Epithelial cell of esophagus (primary cell): ENCODE measurements at regions not wholly inside any gene's neighbourhood (a gene's known extent, or its start where the extent isn't known, plus 50 kb on each side); places are given as distances from the start of the nearest gene placed in this dataset.

Source experiments
- DNase-seq: peaks from one replicate; pipeline ENCODE4 v3.0.0; 2010; ENCODE audit warnings: low read depth
- H3K4me3 ChIP-seq: 2 replicates; pipeline ENCODE4 v1.5.1; 2011; ENCODE audit warnings: mild to moderate bottlenecking, low read length, control low read depth
- TF ChIP-seq, protein P1 (sequence below): IDR thresholded peaks from 2 replicates; pipeline ENCODE4 v1.5.1; 2011; ENCODE audit warnings: low read depth, mild to moderate bottlenecking, low read length, control low read depth, inconsistent platforms; ENCODE audit not compliant: insufficient read depth; ENCODE audit errors: missing control alignments

DNA sequence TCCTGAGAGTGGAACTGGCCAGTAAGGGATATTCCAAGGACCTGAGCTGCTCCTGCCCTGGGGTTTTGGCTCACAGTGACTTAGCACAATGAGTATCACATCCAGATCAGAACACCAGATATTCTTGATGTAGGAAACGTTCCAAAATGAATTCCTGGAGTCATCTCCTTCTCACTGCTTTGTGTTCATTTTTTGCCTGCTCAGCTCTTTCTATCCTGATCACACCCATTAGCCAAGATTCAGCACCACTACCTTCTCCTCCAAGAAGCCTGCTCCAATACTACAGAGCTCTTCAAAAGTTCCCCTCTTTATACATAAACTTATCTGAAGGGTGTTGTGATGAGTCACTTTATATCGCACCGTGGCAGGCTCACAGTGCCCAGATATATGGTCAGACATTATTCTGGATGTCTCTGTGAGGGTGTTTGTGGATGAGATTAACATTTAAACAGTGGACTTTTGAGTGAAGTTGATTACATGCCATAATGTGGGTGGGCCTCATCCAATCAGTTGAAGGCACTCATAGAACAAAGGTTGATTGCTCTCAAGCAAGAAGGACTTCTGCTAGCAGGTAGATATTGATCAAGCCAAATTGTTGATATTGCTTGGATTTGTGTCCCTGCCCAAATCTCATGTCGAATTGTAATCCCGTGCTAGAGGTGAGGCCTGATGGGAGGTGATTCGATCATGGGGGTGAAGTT is 1155.2 kb upstream of the AUTS2 start:
- TF ChIP-seq, protein P1, sequence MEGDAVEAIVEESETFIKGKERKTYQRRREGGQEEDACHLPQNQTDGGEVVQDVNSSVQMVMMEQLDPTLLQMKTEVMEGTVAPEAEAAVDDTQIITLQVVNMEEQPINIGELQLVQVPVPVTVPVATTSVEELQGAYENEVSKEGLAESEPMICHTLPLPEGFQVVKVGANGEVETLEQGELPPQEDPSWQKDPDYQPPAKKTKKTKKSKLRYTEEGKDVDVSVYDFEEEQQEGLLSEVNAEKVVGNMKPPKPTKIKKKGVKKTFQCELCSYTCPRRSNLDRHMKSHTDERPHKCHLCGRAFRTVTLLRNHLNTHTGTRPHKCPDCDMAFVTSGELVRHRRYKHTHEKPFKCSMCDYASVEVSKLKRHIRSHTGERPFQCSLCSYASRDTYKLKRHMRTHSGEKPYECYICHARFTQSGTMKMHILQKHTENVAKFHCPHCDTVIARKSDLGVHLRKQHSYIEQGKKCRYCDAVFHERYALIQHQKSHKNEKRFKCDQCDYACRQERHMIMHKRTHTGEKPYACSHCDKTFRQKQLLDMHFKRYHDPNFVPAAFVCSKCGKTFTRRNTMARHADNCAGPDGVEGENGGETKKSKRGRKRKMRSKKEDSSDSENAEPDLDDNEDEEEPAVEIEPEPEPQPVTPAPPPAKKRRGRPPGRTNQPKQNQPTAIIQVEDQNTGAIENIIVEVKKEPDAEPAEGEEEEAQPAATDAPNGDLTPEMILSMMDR = no peak
- no peak for DNase-seq
- no peak overlapping the region for H3K4me3 ChIP-seq

DNA sequence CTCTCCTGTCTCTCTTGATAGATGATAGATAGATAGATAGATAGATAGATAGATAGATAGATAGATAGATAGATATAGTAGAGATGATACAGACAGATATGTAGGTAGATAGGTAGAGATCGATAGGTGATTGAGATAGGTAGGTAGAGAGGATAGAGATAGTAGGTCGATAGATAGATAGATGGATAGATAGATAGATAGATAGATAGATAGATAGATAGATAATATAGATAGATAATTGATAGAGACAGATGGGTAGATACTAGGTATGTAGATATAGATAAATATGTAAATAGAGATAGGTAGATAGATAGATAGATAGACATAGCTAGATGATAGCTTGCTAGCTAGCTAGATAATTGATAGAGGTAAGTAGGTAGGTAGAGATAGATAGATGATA is 1154.2 kb upstream of the AUTS2 start:
- no peak overlapping the region for H3K4me3 ChIP-seq
- TF ChIP-seq, protein P1 = no peak
- no peak for DNase-seq

DNA sequence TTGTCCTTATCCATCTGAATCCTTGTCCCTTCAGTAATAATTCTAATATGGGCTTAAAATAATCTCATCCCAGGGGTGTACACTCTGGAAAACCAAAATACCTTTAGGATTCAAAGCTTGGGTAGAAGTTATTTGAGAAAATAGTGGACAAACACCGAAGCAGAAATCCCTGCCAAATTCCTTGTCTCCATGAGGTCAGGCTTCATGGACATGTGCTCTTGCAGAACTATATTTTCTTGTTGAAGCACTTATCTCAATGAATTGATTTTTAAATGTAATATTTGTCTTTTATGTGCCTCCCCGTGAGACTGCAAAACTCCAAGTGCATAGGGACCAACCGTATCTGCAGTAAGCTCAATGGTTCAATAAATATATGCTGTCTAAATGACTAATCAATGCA is 1153.3 kb upstream of the AUTS2 start:
- no peak for DNase-seq
- TF ChIP-seq, protein P1 = no peak

DNA sequence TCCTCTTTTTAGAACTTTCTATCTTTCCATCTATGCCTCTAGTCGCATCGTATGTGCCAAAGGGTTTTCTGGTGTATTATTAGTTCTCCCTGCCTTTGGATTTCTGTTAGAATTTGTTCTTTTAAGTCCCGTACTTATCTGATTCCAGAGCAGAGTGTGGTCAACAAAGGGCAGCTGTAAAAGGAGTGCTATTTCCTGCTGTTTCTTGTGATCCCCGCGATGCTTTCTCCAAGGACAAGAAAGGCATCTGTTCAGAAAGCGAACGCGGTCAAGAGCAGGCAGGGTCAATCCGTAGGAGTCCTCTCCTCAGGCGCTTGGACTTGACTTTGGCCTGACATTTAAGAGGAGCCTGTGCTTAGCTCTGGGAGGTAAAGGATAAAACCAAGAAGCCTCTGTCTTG is 1152.1 kb upstream of the AUTS2 start:
- no peak overlapping the region for H3K4me3 ChIP-seq
- DNase-seq = no peak
- TF ChIP-seq, protein P1 = no peak

More for the DNA sequence above, 1153.3 kb upstream of the AUTS2 start:
- no peak overlapping the region for H3K4me3 ChIP-seq

DNA sequence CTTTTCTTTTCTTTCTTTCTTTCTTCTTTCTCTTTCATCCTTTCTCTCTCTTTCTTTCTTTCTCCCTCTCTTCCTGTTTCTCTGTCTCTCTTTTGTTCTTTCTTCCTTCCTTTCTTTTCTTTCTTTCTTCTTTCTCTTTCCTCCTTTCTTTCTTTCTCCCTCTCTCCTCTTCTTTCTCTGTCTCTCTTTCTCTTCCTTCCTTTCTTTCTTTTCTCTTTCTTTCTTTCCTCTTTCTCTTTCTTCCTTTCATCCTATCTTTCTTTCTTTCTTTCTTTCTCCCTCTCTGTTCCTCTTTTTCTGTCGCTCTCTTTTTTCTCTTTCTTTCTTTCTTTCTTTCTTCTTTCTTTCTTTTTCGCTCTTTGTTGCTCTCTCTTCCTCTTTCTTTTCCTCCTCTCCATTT is 1149.2 kb upstream of the AUTS2 start:
- no peak for DNase-seq
- TF ChIP-seq, protein P1 = no peak
- H3K4me3 ChIP-seq = no peak overlapping the region

DNA sequence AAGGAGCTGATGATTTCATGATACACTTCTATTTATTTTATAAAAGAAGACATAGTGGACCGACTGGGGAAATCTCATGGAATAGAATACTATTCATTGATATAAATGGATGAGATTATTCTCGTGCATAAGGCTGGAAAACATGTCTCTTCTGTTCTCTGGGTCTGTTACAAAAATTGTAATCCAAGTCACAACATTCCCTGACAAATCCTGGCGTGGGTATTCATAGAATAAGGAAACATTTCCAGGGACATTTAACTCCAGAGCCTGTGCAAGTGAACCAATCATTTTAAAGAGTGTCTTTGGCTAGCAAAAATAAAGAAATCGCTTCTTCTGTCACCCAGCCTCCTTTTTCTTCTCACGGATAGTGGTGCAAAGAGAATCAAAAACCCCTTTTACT is 1148.5 kb upstream of the AUTS2 start:
- TF ChIP-seq, protein P1 = no peak
- DNase-seq = no peak
- no peak overlapping the region for H3K4me3 ChIP-seq

DNA sequence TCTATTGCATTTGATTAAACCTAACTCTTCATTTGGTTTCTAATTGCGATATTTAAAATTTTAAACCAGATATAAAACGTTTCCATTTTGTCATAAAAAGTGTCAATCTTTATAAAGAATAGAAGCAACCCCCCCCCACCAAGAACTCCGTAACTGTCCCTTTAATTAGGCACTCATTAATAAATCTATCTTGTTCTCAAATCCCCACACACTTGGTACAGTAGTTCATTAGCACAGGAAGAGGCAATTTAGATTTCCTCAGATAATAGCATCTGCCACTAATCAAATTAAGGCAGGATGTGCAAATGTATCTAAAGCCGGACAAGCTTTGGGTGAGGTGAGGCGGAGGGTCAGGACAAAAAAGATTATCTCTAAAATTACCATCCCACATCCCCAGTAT is 1143.3 kb upstream of the AUTS2 start:
- H3K4me3 ChIP-seq = no peak overlapping the region
- no peak for DNase-seq
- TF ChIP-seq, protein P1 = no peak
